AG08396 (cell line): ENCODE measurements at regions not wholly inside any gene's neighbourhood (a gene's known extent, or its start where the extent isn't known, plus 50 kb on each side); places are given as distances from the start of the nearest gene placed in this dataset.
"Not testable (repeated sequence)": the region's sequence is repeated elsewhere in the genome, so short reads cannot be mapped to it uniquely, and the experiment has no call there.

ENCODE experiments used
- DNase-seq: peaks from one replicate; pipeline ENCODE4 v3.0.0; 2012; ENCODE audit warnings: low spot score, mixed read lengths

DNA sequence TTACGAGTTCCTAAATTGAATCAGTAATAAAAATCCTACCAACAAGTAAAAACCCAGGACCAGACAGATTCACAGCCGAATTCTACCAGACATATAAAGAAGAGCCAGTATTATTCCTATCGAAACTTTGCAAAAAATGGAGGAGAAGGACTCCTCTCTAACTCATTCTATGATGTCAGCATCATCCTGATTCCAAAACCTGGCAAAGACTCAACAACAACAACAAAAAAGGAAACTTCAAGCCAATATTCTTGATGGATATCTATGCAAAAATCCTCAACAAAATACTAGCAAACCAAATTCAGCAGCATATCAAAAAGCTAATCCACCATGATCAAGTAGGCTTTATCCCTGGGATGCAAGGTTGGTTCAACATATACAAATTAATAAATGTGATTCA, 84.6 kb upstream of the ADRB2 start:
- DNase-seq, result not testable (repeated sequence)

DNA sequence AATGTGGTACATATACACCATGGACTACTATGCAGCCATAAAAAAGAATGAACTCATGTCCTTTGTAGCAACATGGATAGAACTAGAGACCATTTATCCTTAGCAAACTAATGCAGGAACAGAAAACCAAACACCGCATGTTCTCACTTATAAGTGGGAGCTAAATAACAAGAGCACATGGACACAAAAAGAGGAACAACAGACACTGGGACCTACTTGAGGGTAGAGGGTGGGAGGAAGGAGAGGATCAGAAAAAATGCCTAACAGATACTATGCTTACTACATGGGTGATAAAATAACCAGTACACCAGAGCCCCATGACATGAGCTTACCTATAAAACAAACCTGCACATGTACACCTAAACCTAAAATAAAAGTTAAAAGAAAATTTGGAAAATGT, 82.0 kb upstream of the ADRB2 start:
- DNase-seq, result not testable (repeated sequence)

DNA sequence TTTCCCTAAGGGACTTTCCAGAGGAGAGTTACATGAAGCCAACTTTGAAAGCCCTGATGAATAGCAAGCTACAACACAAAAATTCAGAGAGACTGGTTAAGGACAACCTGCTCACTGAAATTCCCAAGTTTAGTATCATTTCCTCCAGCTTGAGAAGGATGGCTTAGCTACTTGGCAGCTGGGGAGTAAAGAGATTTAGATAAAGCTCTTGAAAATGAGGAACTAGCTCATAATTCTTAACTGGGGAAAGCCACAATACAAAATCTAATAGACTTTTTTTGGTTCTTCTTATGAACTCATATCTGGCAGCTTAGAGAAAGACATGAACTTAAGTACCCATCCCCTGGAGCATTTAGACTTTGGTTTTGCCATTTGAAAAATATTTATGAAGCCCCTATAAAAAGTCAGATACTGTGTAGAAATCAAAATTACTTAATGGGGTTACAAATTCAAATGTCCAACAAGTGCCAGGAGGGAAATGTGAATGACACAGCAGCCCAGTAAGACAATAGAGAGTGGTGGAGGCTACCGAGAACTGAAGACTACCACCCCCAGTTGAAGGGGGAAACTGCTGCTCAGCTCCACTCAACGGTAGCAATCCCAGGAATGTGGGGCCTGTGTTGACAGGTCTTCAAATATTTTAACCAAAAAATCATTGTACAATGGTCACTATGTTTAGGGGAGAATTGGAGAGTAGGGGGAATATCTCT, 79.4 kb upstream of the ADRB2 start:
- DNase-seq, result no peak

DNA sequence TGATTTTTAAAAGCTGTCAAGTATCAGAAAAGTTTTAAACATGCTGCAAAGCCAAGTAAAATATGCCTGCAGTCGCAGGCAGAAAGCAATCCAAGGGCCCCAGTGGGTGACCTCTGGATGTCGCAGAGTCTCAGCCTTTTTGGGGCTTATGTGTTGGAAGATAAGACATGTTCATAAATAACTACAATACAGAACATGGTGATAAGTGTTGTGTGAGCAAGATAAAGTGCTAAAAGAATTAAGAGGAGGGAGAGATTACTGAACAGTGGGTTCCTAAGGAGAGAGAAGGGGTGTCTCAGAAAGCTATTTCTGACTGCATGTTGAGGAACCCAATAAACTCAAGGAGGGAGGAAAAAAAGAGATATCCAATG, 78.9 kb upstream of the ADRB2 start:
- DNase-seq, result no peak

DNA sequence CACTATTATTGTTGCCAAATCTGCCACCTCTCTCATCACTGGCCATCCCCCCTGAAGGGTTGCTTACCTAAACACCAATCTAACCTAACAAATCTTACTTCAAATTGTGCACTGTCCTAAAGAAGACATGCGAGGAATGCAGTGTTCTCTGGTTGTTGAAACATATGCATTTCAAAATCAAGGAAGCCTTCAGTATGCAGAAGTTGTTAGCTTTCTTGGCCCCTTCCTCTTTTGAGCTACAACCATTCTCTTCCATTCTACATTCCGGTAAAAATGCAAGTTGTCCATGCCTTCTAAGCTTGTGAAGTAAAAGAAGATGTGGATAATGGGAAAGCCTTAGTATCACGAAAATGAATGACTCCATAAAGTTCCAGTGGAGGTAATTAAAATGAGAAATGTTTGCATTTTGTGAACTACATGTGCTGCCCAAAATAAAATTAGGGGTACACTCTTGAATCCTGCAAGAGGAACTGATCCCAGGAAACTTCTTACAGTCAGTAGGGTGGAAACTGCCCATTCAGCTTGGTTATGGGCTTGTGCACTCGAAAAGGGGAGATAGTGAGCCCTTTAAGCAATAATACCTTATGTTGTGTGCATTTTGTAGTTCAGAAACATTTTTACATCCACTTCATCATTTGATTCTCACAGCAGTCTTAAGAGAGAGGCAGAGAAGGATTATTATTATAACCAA, 77.6 kb upstream of the ADRB2 start:
- no peak for DNase-seq

DNA sequence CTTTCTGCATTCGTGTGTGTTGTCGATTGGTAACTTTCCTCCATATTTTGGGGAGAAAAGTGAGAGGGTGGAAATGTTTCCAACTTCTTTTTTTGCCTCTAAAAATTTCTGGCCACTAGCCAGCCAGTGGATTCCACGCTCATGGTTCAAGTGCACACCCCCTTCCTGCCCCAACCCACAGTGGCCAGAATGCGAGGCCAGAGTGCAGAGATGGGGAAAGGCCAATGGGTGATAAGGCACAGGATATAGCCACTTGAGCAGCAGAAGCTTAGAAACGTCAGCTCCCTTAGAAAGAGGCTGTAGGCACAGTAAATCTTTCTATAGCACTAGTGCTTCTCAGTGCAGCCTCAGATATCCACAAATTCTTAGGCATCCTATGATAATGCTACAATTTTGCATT, 75.8 kb upstream of the ADRB2 start:
- no peak for DNase-seq

DNA sequence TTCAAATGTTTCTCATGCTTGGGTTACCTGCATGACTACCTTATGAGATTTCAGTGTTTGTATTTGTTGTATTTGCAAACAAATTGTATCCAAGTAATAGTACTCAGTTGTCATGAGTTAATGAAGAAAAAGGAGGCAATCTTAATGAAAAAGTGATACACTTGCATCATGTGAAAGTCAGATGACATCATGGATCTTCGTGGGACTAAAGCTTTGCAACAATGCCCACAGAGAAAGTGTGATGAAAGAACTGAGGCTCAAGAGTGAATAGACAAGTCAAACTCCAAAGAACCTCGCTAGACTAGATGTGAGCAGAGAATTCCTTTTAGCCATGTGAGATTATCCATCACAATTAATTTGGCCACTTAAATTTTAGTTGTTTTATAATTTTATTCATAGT, 75.4 kb upstream of the ADRB2 start:
- DNase-seq, result no peak

DNA sequence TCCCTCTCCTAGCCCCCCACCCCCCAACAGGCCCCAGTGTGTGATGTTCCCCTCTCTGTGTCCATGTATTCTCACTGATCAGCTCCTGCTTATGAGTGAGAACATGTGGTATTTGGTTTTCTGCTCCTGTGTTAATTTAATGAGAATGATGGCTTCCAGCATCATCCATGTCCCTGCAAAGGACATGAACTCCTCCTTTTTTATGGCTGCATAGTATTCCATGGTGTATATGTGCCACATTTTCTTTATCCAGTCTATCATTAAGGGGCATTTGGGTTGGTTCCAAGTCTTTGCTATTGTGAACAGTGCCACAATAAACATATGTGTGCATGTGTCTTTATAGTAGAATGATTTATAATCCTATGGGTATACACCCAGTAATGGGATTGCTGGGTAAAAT, 74.0 kb upstream of the ADRB2 start:
- DNase-seq, result not testable (repeated sequence)

DNA sequence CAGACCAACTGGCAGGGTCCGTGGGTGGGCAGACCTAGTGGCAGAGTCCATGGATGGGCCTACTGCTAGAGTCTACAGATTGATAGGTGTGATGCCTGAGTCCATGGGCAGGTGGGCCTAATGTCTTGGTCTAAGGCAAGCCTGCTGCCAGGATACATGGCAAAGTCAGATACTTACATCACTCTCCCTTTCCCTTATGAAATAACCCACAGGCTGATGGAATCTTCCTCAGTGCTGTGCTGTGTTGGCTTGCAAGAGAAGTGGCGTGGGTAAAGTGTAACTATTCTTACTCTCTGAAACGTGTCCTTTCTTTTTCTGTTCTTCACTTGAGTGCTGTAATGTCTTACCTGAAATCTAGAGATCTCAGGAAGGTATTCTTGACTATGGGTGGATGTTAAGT, 67.3 kb upstream of the ADRB2 start:
- no peak for DNase-seq

DNA sequence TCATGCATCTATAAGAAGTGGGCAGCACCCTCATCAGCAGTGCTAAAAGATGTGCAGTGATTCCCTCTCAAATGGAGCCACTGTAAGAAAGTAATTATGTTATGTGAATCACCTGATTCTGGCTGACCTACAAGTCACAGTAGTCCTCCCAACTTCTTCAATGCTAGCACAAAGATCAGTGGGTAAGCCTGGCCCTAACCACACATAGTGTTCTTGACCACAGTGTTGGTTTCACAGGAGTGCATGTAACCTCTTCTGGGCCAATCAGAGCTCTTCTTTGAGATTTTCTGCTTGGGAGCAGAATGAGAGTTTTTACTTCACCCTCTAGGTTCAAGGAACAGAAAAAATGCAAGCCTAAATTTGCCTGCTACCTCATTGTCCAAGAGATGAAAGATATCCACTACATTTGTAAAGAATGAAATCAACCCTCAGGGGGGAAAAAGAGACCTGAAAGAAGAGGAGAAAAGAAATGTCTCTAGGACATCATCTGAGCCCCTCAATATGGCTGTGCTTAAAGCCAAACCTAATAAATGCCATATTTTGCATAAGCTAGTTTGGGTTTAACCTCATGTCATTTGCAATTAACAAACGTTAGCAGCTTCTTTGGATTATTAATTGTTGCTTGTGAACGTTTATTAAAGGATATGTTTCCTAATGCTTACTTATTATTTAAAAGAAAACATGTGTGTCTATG, 65.3 kb upstream of the ADRB2 start:
- DNase-seq, result no peak

DNA sequence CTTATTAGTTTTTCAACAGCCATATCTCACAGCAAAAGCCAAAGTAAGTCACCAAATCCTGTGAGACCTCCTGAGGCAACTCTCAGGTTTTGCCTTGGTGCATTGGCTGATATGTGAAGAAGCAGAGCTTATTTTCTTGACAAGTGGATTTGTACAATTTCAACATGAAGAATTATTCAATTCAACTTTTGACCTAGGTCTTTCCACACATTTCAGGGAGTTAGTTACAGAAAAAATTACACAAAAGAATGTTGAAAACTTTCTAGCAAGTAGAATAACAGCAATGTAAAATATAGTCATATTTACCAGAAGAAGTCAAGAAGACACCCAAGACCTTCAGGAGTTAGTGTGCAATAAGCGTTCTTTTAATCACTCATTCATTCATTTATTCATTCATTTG, 62.4 kb upstream of the ADRB2 start:
- DNase-seq, result no peak

DNA sequence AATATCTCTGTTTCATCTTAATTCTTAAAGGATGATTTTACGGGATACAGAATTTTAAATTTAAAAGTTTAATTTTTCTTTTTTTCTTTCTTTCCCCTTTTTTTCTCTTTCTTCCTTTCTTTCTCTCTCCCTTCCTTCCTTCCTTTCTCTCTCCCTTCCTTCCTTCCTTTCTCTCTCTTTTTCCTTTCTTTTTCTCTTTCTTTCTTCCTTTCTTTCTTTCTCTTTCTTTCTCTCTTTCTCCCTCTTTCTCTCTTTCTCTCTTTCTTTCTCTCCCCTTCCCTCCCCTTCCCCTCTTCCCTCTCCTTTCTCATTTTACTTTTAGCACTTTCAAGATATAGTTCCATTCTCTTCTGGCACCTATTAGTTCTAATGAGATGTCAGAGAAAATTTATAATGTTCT, 61.4 kb upstream of the ADRB2 start:
- no peak for DNase-seq

DNA sequence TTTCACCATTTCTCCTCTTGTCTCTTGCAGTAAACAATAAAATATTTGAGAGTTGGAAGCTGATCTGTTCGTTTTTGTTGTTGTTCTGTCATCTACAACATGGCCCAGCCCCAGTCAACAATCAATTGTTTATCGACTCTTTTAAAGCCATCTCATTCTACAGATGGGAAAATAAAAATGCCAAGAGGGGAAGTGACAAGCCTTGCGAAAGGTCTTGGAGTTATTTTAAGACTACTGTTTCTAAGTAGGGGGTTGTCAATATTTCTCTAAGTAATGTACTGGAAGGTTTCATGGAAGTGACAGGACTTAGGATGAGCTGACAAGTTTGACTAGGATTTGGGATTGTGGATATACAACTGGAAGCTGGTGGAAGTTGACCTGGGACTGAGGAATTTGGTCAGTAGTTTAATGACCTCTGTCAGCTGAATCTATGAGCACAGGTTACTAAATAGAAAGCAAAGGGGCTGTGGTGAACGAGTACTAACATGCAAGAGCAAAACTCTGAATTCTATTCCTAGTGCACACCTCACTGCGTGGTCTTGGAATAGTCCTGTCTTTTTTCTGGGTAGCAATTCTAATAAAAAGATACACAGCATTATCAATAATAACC, 57.5 kb upstream of the ADRB2 start:
- no peak for DNase-seq

DNA sequence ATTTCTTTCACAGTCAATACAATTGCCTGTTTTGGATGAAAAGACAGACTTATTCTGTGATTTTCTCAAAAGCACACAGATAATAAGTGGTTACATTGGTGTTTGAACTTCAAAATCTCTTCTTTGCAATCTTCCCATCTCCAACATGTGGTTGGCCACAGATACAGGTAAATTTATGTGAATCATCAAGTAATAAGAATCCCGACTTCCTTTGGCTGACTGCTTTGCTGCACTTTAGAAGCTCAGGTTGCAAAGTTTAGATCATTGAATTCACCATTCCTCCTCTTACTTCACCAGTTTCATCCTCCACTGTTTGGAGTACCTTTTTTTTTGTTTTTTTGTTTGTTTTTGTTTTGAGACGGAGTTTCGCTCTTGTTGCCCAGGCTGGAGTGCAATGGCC, 56.5 kb upstream of the ADRB2 start:
- no peak for DNase-seq

DNA sequence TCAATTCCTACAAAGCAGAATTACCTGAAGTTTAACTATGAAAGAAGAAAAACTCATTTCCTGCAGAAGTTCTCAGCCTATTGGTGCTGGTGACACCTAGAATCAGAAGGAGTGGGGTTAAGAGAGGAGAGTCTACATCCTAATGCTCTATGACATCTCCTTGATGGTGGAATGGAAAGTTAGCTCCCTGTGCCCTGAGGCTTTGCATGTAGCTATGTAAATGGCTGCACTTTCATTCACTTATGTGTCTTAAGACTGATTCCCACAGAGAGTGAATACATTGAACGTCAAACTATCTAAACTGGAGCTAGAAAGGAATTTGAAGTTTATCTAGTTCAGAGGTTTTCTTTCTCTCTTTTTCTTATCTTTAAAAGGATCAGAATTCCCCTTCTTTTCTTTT, 52.1 kb upstream of the ADRB2 start:
- no peak for DNase-seq

DNA sequence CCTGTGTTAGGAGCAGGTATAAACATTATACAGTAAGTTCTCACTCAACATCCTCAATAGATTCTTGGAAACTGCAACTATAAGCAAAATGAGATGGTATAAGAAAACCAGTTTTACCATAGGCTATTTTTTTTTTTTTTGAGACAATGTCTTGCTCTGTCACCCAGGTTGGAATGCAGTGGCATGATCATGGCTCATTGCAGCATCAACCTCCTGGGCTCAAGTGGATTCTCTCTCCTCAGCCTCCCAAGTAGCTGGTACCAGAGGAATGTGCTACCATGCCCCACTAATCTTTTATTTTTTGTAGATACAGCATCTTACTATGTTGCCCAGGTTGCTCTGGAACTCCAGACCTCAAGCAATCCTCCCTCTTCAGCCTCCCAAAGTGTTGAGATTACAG, 50.1 kb upstream of the ADRB2 start:
- DNase-seq, result no peak
